MM.1S (cell line): ENCODE measurements at regions not wholly inside any gene's neighbourhood (a gene's known extent, or its start where the extent isn't known, plus 50 kb on each side); places are given as distances from the start of the nearest gene placed in this dataset.

Experiments
- DNase-seq: peaks from one replicate; pipeline ENCODE4 v3.0.0-alpha.2; 2015
- H2AFZ ChIP-seq: fragments of 300-600 bp; sonication (generic); 2 replicates; pipeline ENCODE4 v1.6.0; 2016; ENCODE audit warnings: antibody characterized with exemption, low read length
- H3F3A ChIP-seq: fragments of 300-600 bp; sonication (generic); 2 replicates; pipeline ENCODE4 v1.6.1; 2016; ENCODE audit warnings: mild to moderate bottlenecking, antibody characterized with exemption, low read length, moderate library complexity, mixed read lengths; ENCODE audit not compliant: insufficient read depth
- H3K27ac ChIP-seq: fragments of 300-600 bp; sonication (generic); 2 replicates; pipeline ENCODE4 v1.5.1; 2016; ENCODE audit warnings: mild to moderate bottlenecking, low read length
- H3K27me3 ChIP-seq: fragments of 300-600 bp; sonication (generic); replicated peaks from 2 replicates; pipeline ENCODE4 v1.6.0; 2016; ENCODE audit warnings: low read length; ENCODE audit not compliant: insufficient read depth
- H3K36me3 ChIP-seq: fragments of 300-600 bp; sonication (generic); replicated peaks from 2 replicates; pipeline ENCODE4 v1.6.1; 2016; ENCODE audit warnings: mild to moderate bottlenecking, low read length, mixed read lengths; ENCODE audit not compliant: insufficient read depth
- H3K4me1 ChIP-seq: fragments of 300-600 bp; sonication (generic); 2 replicates; pipeline ENCODE4 v1.6.1; 2016; ENCODE audit warnings: low read length, mixed read lengths
- H3K4me2 ChIP-seq: fragments of 300-600 bp; sonication (generic); 2 replicates; pipeline ENCODE4 v1.6.0; 2016; ENCODE audit warnings: low read depth, low read length
- H3K4me3 ChIP-seq: fragments of 300-600 bp; sonication (generic); 2 replicates; pipeline ENCODE4 v1.5.1; 2016; ENCODE audit warnings: low read length, mixed read lengths
- H3K79me2 ChIP-seq: fragments of 300-600 bp; sonication (generic); 2 replicates; pipeline ENCODE4 v1.6.1; 2016; ENCODE audit warnings: mixed run types, low read length, mixed read lengths
- H3K9ac ChIP-seq: fragments of 300-600 bp; sonication (generic); 2 replicates; pipeline ENCODE4 v1.6.1; 2016; ENCODE audit warnings: low read length, mixed read lengths
- H3K9me2 ChIP-seq: fragments of 300-600 bp; sonication (generic); replicated peaks from 2 replicates; pipeline ENCODE4 v1.6.1; 2016; ENCODE audit warnings: mild to moderate bottlenecking, low read length, mixed read lengths; ENCODE audit not compliant: insufficient read depth
- H3K9me3 ChIP-seq: fragments of 300-600 bp; sonication (generic); replicated peaks from 2 replicates; pipeline ENCODE4 v1.6.1; 2016; ENCODE audit warnings: mild to moderate bottlenecking, low read length, mixed read lengths; ENCODE audit not compliant: insufficient read depth
- H4K20me1 ChIP-seq: fragments of 300-600 bp; sonication (generic); 2 replicates; pipeline ENCODE4 v1.6.1; 2016; ENCODE audit warnings: mild to moderate bottlenecking, low read length, moderate library complexity, mixed read lengths; ENCODE audit not compliant: insufficient read depth
- CTCF ChIP-seq: fragments of 300-600 bp; sonication (generic); IDR thresholded peaks from 2 replicates; pipeline ENCODE4 v1.5.1; 2016; ENCODE audit warnings: antibody characterized with exemption, low read length, mixed read lengths
- EZH2 ChIP-seq: fragments of 300-600 bp; sonication (generic); optimal IDR thresholded peaks from 2 replicates; pipeline ENCODE3; 2017; ENCODE audit warnings: low read depth, mild to moderate bottlenecking, antibody characterized with exemption, low read length, mixed read lengths
- EZH2phosphoT487 ChIP-seq: fragments of 300-600 bp; sonication (generic); IDR thresholded peaks from 2 replicates; pipeline ENCODE4 v1.6.1; 2018; ENCODE audit warnings: antibody characterized with exemption, low read length

GRCh38 chr16:5852151-5852550 lies 754.6 kb upstream of the EEF2KMT start:
- H2AFZ ChIP-seq = peak overlapping the region; percentile 52
- peak overlapping the region; percentile 76 for H3K4me2 ChIP-seq
- H3F3A ChIP-seq = peaks cover 30% of the 10 kb centered on the region
- H3K4me3 ChIP-seq = peak overlapping the region; percentile 2; the same call in 1 of the 2 replicates
- peaks cover 48% of the 10 kb centered on the region for H3K4me1 ChIP-seq
- H3K9me2 ChIP-seq = no peaks in the 10 kb centered on the region
- H4K20me1 ChIP-seq = no peaks in the 10 kb centered on the region
- TF ChIP-seq EZH2 (no peak), CTCF (no peak), EZH2phosphoT487 (no peak)
- H3K79me2 ChIP-seq = no peaks in the 10 kb centered on the region
- peak overlapping the region; percentile 37 for H3K9ac ChIP-seq
- H3K9me3 ChIP-seq = no peaks in the 10 kb centered on the region
- no peaks in the 10 kb centered on the region for H3K36me3 ChIP-seq
- peak; percentile 80 for DNase-seq
- peak overlapping the region; percentile 86 for H3K27ac ChIP-seq
- H3K27me3 ChIP-seq = no peaks in the 10 kb centered on the region

GRCh38 chr16:5851393-5851982 lies 753.9 kb upstream of the EEF2KMT start:
- peak overlapping the region; percentile 35 for H3K4me3 ChIP-seq
- peak overlapping the region; percentile 52 for H2AFZ ChIP-seq
- H3K9me3 ChIP-seq = no peaks in the 10 kb centered on the region
- no peaks in the 10 kb centered on the region for H4K20me1 ChIP-seq
- no peaks in the 10 kb centered on the region for H3K9me2 ChIP-seq
- no peaks in the 10 kb centered on the region for H3K36me3 ChIP-seq
- no peaks in the 10 kb centered on the region for H3K27me3 ChIP-seq
- H3K4me1 ChIP-seq = peaks cover 42% of the 10 kb centered on the region
- no peaks in the 10 kb centered on the region for H3K79me2 ChIP-seq
- DNase-seq = peak; percentile 97
- peak overlapping the region; percentile 42 for H3K9ac ChIP-seq
- H3F3A ChIP-seq = peaks cover 30% of the 10 kb centered on the region
- H3K4me2 ChIP-seq = peak overlapping the region; percentile 76
- peak overlapping the region; percentile 86 for H3K27ac ChIP-seq
- TF ChIP-seq EZH2 (no peak), CTCF (no peak), EZH2phosphoT487 (no peak)

DNA sequence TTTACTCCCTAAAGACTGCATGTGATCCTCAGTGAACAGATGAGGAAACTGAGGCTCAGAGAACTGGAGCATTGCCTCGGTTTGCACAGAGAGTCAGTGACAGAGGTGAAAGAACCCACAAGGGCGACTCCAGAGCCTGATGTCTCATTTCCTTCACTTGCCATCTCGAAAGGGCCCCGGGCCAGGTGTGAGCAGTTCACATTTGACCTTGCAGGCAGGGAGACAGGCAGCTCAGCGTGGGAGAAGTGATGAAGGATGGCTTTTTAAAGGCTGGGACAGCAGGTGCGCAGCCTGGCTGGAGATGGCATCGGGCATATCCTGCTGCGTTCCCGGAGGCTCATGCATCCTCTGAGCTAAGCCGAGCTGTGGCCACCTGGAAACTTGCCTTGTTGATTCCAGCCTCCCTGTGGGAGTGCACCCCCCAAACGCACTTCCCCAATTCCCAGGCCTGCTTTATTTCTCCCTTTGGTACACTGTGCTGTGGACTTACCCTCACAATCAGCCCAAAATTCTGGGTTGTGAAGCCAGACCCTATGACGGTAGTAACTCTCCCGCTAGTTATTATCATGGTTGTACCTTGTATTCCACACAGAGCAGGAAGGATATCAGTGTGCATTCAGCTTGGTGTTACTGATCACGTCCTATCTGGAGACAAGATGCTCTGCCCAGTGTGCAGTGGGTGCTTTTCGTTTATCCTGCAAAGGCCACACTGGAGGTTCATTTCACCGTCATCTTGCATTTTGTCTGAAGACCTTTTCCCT lies 753.2 kb upstream of the EEF2KMT start:
- Histone ChIP-seq H3F3A (peaks cover 30% of the 10 kb centered on the region), H3K9ac (peak overlapping the region; percentile 42), H3K4me2 (peak overlapping the region; percentile 76), H3K27ac (peak overlapping the region; percentile 86), H3K4me1 (peaks cover 42% of the 10 kb centered on the region), H3K9me3 (no peaks in the 10 kb centered on the region), H3K9me2 (no peaks in the 10 kb centered on the region), H3K36me3 (no peaks in the 10 kb centered on the region), H3K79me2 (no peaks in the 10 kb centered on the region), H3K27me3 (no peaks in the 10 kb centered on the region), H4K20me1 (no peaks in the 10 kb centered on the region), H2AFZ (peak overlapping the region; percentile 47), H3K4me3 (peak overlapping the region; percentile 35)
- DNase-seq = peak; percentile 63
- TF ChIP-seq CTCF = no peak
- TF ChIP-seq EZH2 = no peak
- TF ChIP-seq EZH2phosphoT487 = no peak
